DND-41 (cell line): ENCODE measurements at regions not wholly inside any gene's neighbourhood (a gene's known extent, or its start where the extent isn't known, plus 50 kb on each side); places are given as distances from the start of the nearest gene placed in this dataset.

ENCODE experiments used
- EZH2 ChIP-seq: IDR thresholded peaks from 3 replicates; pipeline ENCODE4 v1.6.1; 2012; ENCODE audit warnings: borderline replicate concordance, low read depth, mild to moderate bottlenecking, moderate library complexity, low read length, inconsistent platforms; ENCODE audit not compliant: severe bottlenecking
- TF ChIP-seq, protein P1 (sequence below): IDR thresholded peaks from 2 replicates; pipeline ENCODE4 v1.5.1; 2012; ENCODE audit warnings: borderline replicate concordance, low read length, moderate library complexity, mild to moderate bottlenecking; ENCODE audit not compliant: poor library complexity, severe bottlenecking; ENCODE audit errors: extremely low read depth

DNA sequence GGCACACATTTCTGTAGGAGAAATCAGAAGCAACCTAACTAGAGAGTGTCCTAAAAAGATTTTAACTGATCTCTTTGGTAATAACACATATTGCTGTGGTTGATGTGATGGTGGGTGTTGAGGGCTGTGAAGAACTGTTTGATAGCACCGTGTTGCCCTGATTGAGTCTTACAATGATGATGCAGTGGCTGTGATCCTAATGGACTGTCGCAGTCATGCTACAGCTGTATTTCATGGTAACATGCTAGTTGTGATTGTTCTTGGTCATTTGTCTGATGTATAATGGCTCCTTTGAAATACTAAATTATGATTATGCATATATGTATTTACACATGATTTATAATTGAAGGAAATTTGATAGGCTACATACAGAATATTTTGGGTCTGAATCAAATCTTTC is 82.5 kb upstream of the MMADHC start:
- TF ChIP-seq, protein P1, sequence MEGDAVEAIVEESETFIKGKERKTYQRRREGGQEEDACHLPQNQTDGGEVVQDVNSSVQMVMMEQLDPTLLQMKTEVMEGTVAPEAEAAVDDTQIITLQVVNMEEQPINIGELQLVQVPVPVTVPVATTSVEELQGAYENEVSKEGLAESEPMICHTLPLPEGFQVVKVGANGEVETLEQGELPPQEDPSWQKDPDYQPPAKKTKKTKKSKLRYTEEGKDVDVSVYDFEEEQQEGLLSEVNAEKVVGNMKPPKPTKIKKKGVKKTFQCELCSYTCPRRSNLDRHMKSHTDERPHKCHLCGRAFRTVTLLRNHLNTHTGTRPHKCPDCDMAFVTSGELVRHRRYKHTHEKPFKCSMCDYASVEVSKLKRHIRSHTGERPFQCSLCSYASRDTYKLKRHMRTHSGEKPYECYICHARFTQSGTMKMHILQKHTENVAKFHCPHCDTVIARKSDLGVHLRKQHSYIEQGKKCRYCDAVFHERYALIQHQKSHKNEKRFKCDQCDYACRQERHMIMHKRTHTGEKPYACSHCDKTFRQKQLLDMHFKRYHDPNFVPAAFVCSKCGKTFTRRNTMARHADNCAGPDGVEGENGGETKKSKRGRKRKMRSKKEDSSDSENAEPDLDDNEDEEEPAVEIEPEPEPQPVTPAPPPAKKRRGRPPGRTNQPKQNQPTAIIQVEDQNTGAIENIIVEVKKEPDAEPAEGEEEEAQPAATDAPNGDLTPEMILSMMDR = no peak
- TF ChIP-seq EZH2 = no peak
